ENCODE measurements at regions not wholly inside any gene's neighbourhood (a gene's known extent, or its start where the extent isn't known, plus 50 kb on each side); places are given as distances from the start of the nearest gene placed in this dataset.

DNA sequence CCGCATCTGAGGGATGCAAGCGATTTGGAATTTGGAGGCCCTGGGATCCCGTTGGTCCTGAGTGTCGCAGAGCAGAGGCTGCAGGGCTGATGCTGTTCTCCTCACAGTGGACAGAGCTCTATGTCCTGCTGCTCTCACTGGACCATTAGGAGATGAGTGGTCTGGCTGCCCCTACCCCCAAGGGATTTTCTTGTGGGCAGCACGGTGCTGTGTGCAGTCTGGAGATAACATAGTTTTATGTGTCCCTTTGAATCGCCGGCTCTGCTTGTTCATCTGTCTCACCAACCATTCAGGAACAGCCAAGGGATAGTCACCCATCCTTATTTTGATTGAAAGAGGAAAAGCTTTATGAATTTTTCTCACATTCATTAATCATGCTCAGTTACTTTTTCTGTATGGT is 49.9 kb downstream of the CHRM3 start:
- no peak for DNase-seq

DNA sequence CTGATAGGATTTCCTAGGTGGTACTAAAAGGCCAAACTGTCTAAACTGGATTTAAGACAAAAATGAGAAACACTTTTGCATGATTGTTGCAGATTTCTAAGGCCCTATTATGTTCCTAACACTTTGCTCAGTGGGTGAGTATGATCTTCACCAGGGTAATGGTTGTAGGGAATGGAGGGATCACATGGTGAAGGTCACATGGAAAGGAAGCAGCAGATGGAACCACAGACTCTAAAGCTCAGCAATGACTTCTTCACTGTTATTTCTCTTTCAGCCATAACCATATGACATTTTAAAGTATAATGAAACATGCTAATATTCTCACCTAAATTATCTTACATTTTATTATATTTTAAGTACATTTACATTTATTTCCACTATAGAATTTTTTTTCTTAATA is 51.5 kb downstream of the CHRM3 start:
- DNase-seq, result no peak

DNA sequence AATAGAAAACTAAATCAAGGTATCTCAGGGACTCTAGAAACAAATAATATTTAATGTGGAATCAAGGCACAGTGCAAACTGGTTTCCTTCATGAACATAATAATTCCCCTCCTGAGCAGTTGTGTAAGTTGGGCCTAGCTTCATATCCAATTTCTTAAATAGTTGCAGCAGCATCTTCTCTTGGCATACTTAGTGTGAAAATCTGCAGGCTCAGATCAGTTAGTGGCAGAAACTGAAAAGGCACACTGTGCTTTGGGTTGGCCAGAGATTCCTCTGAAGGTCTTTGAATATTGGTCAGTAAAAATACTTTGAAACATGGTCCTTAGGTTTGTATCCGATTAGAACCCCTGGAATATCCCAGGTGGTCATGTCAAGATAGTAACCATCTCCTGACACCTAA is 52.5 kb downstream of the CHRM3 start:
- DNase-seq, result no peak

DNA sequence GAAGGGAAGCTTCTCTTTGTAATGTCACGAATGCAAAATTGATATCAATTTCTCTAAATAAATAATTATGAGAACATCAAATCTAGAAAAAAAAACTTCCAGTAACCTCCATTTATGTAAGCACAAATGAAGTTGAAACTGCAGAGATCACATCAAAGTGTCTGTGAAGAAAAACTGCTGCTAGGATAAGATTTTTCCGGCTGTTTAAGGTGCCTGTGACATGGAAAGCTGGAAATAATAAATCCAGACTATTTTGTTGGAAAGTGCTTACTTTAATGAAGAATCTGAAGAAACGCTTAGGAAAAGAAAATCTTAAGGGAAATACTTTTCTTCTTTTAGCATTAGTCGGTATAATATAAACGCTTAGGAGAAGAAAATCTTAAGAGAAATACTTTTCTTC is 57.0 kb downstream of the CHRM3 start:
- DNase-seq, result no peak

DNA sequence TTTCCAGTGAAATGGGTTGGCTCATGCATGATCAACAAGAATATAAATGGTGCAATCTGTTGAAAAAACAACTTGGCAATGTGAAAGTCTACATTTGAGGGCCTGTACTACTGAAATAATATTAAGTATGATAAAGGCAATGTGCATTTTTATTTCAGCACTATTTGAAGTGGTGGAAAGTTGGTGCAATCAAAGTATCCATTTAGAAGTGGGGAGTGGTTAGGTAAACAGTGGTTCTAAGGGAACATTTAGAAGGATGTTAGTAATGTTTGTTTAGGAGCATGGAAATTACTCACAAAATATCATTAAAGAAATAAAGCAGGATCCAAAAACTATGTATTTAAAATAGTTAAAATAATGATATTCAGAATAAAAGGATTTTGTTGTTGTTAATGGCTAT is 60.2 kb downstream of the CHRM3 start:
- DNase-seq, result no peak

DNA sequence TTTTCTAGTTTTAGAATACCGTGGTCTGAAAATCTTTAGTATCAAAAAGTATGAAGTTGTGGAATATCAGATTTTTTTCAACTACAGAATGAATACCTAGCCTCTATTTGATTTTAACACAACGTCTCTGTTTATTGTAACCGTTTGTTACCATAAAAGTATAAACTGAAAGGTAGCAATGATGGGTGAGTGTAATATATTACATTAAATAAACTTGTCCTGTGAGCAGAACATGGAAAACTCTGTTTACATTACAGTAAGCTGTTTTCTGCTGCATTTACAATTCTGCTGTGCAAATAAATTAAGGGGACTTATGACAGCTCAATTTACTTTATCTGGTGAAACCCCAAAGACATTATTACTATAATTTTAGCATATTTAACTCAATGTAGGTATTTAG is 62.5 kb downstream of the CHRM3 start:
- DNase-seq, result no peak

DNA sequence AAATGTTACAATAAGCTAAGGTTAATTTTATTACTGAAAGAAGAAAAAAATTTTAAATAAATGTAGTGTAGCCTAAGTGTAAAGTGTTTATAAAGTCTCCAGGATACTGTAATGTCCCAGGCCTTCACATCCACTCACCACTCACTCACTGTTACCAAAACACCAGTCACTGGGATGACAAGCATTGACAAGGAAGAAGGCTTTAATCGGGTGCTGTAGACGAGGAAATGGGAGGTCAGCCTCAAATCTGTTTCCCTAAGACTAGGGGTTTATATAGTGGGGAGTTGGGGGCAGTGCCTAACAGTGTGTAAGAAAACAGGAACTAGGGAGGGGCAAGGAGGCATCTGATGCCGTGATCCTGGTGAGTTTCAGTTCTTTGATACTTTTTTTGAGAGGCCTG is 69.4 kb downstream of the CHRM3 start:
- DNase-seq, result no peak

DNA sequence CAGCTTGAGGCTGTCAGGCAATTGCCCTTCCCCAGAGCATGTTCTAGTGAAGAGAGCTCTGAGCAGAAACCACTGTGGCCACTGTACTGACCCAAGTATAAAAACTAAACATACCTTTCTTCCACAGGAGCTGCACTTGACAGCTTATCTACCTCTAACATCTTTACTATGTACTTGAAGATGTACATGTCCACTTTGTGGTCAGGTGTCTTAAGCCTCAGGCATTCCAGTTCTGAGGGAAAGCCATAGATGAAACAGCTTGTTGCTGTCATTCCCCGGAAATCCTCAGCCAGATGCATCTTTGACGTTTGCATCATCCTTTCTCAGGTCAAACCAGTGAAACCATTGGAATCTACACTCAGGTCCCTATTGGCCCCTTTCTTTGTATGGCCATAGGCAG is 70.4 kb downstream of the CHRM3 start:
- DNase-seq, result no peak

DNA sequence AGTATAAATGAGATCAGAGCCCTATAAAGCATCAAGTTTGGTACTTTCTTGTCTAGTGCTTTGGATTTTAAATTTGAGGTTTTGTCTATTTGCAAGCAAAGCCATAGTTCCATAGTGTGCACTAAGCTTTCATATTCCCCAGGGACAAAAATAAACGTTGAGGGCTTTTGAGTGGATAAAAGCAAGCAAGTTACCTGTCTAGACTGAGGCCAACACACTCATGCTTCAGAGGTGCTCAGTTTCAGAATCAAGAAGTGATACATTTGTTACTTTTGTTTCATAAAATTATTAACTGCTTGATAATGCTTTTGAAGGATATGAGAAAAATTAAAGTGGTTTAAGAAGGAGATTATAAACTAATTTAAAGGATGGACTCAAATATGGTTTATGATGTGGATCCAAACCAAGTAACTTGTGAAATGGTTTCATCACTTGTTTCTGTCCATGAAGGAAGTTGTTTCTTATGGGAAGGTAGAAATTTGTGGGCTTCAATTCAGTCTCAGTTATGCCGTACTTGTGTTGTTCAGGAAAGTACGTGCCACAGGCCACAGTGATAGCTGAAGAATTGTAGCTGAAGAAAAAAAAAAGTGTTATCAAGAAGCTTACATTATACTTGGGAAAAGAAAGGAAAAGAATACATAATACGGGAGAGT is 71.2 kb downstream of the CHRM3 start:
- no peak for DNase-seq

DNA sequence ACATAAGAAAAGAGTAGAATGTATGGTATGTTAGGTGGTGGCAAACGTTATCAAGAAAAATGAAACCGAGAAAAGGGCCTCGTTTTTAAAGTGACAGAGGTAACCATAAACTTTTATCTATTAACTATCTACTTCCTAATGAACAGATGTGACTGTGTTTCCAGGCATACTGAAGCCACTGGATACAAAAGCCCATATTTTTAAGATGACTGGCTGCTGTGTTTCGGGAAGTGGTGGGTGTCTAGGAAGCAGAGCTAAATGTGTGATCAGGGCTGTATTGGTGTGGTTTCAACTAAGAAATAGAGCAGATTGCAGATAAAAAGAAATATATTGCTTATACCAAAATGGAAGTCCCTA is 71.8 kb downstream of the CHRM3 start:
- no peak for DNase-seq

DNA sequence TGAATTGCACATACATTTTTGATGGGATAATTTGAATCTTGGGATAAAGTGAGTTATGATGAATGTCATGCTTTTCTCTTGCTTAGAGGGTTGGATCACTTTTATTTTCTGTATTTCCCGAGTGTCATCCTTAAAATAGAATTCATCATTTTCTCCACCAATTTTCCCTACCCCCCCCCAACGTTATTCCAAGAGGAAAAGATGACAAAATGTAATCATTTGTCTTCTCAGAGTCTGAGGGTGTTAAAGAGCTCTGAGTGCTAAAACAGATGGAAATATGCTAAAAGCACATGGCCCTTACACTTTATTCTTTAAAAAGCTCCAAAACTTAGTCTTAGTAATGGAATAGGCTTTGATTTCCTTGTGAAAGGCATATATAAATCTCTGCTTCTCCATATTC is 81.4 kb downstream of the CHRM3 start:
- DNase-seq, result no peak

DNA sequence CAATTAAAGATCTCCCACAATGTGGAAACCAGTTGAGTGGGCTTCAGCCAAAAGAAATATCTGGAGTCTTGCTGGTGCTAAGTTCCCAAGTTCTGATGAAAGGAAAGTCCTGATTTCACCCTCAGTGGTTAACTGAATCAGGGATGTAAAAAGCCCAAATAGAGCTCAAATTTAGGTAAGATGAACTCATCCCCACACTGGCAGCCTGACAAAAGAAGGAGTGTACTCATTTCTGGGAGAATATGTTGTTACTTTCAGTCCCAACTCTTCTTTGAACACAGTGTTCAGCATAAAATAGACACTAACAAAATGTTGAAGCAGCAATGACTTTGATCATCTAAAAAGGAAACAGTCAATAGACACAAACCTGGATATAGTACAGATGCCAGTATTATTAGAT is 91.7 kb downstream of the CHRM3 start:
- DNase-seq, result no peak

DNA sequence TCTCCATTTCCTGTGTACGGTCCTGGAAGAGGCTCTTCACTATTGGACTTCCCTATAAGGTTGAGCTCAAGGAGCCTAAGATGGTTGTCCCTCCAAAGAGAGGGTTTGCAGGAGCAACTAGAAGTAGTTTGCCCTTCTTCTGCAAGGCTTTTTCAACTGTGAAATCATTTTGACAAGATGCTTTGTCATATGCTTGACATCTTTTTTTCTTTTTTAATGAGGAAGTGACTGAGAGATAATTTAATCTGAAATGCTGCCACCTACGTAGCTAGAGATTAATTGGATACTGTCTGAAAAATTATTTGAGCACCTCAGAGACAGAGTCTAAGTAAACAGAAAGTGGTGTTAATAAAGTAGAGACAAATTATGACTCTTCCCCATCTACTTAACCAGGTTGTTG is 97.0 kb downstream of the CHRM3 start:
- no peak for DNase-seq

DNA sequence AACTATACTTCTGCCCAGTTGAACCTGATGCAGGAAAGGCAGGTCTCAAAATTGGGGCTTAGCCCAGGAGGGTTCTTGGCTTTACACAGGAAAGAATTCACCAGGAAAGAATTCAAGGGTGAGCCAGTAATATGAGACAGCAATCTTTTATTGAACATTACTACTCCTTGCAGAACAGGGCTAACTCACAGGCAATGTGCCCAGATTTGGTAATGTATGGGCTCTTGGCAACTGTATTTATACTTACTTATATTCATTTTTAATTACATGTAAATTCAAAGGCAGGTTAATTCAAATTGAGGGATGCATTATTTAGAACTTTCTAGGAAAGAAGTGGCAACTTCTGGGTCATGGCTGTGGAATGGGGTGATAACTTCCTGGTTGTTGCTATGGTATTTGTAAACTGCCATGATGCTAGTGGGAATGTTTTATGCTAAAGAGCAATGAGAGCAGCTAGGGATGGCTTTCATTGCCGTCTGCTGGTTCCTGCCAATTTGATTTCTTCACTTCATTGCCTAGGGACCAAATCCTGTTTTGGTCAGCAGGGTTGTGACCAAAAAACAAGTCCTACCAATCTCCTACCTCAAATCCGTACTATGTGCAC is 107.5 kb downstream of the CHRM3 start:
- DNase-seq, result no peak

DNA sequence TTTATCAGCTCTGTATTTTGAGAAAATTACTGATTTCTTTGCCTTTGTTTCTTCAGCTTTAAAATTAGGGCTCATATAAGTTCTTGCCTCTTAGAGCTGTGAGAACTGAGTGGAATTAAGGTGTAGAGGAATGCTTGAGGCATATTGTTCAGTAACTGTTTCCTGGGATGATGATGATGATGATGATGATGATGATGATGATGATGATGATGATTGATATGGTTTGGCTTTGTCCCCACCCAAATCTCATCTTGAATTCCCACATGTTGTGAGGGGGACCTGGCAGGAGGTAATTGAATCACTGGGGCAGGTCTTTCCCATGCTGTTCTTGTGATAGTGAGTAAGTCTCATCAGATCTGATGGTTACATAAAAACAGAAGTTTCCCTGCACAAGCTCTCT is 118.7 kb downstream of the CHRM3 start:
- DNase-seq, result no peak

DNA sequence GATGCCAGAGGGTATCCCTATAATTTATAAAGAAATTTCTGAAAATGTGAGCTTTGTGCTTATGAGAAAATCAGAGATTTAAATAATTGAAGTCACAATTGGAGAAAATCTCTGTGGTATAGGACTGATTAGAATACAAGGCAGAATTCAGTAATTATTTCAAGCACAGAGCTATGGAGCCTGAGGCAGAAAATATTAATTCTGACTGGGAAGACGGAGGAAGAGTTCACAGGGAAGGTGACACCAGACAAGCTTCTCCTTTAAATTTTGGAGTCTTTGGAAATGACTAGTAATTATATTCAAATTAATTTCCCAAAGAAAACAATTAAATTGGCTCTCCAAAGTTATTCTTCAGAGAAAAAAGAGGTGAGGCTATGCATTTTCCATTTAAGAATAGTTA is 121.5 kb downstream of the CHRM3 start:
- DNase-seq, result no peak

DNA sequence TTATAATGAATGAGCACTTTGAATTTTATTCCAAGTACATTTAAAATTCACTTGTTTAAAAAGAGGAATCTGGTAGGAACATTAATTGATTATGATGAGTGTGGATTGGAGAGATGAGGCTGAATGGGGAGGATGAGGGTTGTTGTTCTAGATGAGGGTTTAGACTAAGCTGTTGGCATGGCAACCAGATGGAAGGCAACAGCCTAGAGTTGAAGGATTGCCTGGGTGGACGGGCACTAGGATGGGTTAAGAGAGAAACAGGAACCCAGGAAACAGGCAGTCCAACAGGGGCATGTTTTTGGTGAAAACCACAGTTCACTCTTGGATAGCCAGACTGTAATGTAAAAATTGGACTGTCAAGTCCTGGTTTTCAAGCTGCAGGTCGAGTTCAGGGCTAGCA is 125.5 kb downstream of the CHRM3 start:
- DNase-seq, result no peak

DNA sequence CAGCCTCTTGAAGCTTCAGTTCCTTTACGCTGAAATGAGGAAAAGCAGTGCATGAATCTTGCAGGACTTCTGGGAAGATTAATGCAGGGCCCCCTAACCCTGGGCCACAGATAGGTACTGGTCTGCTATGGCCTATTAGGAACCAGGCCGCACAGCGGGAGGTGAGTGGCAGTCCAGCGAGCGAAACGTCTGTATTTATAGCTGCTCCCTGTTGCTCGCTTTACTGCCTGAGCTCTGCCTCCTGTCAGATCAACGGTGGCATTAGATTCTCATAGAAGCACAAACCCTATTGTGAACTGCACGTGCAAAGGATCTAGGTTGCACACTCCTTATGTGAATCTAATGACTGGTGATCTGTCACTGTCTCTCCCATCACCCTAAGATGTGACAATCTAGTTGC is 130.2 kb downstream of the CHRM3 start:
- no peak for DNase-seq

DNA sequence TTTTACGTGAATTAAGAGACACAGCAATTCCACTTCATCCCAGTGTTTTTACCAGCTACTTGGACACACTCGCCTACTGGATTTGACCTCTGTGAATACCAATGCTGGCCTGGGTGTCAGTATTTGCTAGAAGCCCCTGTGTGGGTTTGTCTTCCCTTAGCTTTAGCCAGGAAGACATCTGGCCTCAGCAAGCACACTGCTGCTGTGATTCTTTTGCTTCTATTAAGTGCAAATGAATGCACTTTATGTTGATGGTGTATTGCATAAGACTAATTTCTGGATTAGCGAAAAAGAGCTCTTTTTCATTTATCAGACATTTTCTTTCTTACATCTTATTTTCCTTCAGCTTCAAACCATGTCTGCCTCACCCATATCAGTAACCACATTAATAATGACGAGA is 140.0 kb downstream of the CHRM3 start:
- DNase-seq, result no peak

DNA sequence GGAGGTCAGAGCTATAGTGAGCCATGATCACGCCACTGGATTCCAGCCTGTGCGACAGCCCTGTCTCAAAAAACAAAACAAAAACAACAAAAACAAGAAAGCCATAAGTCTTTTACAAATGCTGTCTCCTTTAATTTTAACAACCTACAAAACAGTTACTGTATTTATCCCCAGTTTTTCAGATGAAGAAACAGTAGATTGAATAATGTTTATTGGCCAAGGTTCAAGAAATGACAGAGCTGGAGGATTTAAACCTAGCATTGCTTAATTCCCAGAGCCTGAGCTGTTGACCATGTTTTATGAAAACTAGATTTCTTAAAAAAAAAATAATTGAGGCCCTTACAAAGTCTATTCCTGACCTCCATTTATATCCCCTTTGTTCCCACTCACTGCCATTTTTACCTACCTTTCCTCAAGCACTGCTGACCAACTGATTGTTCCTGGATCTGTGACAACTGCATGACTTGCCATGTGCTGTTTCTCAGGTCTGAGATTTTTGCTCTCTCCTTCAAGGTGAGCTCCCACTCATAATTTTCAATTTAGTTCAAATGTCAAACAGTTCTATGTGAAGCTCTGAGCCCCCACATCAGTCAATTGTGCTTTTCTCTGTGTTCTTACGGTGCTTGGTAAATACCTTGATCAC is 140.8 kb downstream of the CHRM3 start:
- DNase-seq, result no peak

DNA sequence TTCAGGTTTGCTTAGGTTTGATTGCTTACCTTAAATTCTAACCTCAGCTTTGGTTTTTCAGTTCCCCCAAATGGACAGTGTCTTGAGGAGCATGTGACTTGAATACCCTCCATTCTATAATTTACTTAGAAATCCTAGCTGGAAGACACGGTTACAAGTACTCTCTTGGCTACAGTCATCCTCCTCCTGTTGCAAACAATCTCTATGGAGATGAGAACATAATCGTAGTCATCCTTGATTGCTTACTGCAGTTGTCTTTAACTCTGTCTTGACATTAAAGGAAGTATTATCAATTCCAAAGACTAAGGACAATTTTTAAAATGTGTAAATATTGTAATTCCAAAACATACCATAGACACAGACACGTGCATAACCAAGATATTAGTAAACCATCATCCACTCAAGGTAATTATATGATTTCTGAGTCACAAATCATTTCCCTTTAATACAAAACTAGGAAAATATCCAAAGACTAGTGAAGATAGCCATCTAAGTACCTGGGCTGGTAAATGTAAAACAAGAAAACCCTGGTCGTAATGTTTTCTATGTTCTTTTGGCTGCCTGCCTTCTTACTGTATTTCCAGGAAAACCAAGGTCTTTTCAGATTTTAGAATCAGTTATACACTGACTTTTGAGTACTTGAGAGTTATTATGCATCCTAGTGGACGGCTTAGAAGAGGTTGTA is 149.9 kb downstream of the CHRM3 start:
- DNase-seq, result no peak

DNA sequence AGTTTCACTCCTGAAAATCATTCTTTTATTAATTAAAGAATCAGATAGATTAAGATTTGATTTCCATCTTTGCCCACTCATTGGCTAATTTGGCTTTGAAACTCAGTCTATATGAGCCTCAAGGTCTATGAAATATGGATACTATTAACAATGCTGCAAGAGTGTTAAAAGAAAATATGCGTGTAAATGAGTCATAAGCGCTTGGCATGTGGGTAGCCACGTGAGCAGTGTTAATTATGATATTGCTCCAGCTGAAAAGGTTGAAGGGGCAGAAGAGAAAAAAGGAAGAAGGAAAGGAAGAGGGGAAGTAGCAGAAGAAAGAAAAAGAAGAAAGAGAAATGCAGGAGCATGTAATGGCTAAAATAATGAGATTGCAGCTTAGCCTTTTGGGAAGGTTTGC is 151.4 kb downstream of the CHRM3 start:
- no peak for DNase-seq

DNA sequence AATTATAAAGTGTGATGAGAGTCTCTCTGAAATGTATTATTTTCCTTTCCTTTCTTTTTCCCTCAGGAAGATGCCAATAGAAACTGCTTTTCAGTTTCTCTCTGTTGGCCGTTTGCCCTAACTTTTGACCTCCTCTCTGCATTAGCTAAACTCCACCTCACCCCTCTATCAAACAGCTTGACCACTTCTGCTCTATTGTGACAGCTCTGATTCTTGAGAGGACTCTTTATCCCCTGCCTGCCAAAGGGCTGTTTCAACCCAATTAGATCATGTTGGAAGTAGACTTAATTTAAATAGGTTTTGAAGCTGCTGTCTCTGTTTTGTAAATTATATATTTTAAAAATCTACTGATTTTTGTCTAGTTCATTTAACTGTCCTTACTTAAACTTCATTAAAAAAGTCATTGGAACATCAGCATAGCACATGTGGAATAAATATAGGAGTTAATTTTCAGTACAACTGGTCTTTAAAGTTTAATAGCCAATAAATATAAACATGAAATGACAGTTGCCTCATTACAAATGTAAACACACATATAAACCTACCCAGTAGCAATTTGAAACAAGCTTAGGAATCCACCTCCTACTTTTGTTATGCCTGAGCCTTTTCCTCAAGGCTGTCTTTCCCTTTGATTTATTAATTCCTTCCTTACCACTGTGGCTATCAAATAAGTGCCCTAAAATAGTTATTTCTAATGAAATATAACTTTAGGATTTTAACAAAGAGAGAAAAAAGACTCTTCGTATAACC is 152.0 kb downstream of the CHRM3 start:
- DNase-seq, result no peak

DNA sequence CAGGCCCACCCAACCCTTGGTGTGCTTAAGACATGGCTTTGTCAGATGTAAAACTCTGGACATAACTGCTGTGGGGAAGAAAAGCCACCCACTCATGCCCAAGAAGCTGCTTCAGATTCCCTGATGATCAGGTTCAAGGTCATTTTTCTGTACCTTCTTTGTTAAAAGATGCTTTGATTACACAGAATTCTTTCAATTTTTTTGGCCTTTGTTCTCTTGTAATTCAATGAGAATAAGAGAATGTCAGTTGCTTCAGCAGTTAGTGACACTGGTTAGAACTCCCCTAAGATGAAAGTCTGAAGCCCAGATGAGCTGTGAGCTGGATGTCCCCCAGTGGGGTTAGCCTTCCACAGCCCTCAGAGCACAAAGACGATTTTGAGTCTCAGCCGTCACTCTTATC is 152.7 kb downstream of the CHRM3 start:
- no peak for DNase-seq

All from NCI-H187 (cell line).